ENCODE measurements at regions not wholly inside any gene's neighbourhood (a gene's known extent, or its start where the extent isn't known, plus 50 kb on each side); places are given as distances from the start of the nearest gene placed in this dataset.

- Histone ChIP-seq H3K36me3 (ENCODE audit: control insufficient read depth in 1 of 2, insufficient read depth in 2 of 2, low read length in 2 of 2) (no peaks in the 10 kb centered on the region), H4K20me1 (ENCODE audit: insufficient read depth) (no peaks in the 10 kb centered on the region), H3K27ac (ENCODE audit: low read depth, low read length) (no peak overlapping the region), H3K4me3 (replicated peaks in 1 of 2; ENCODE audit: low read depth in 1 of 2, low read length in 2 of 2) (no peak overlapping the region), H3K4me1 (ENCODE audit: control insufficient read depth in 1 of 2, insufficient read depth in 2 of 2, low read length in 2 of 2) (peaks cover 0 to 9% of the 10 kb centered on the region in 2 experiments; a peak in 2 of 4 replicates), H3K9me2 (ENCODE audit: insufficient read depth) (no peaks in the 10 kb centered on the region), H3K9me3 (ENCODE audit: control insufficient read depth in 1 of 2, insufficient read depth in 1 of 2, low read depth in 1 of 2, low read length in 2 of 2) (no peaks in the 10 kb centered on the region), H2AFZ (ENCODE audit: low read depth, low read length, poor library complexity, severe bottlenecking) (peak overlapping the region; percentile 3), H3K9ac (ENCODE audit: low read length) (no peak overlapping the region), H3K4me2 (ENCODE audit: low read length) (no peak overlapping the region), H3K79me2 (ENCODE audit: insufficient read depth, low read length) (no peaks in the 10 kb centered on the region), H3K27me3 (ENCODE audit: insufficient read depth, low read length) (no peaks in the 10 kb centered on the region)
- BruUV-seq (replicated peaks) = no TSS peak
- POLR2A ChIA-PET = no interaction called here
- intact Hi-C loops (cut with micrococcal nuclease) = no loop called here
- TF ChIP-seq ATF3 (IDR thresholded peaks at IDR 0.05) (no peak), ZNF274 (IDR thresholded peaks at IDR 0.05; ENCODE audit: low read depth, low read length) (no peak), SIN3A (IDR thresholded peaks at IDR 0.05; ENCODE audit: low read depth) (no peak), EZH2phosphoT487 (IDR thresholded peaks at IDR 0.05; ENCODE audit: borderline replicate concordance) (no peak), POLR2A (IDR thresholded peaks at IDR 0.05; ENCODE audit: borderline replicate concordance, extremely low read depth, insufficient read depth, insufficient read length) (no peak), POLR2AphosphoS5 (IDR thresholded peaks at IDR 0.05; ENCODE audit: low read depth, low read length) (no peak), EZH2 (IDR thresholded peaks at IDR 0.05) (no peak), CTCF (IDR thresholded peaks at IDR 0.05 in 2 of 3, conservative IDR thresholded peaks at IDR 0.05 in 1 of 3; ENCODE audit: borderline replicate concordance in 1 of 3, insufficient read depth in 1 of 3, low read depth in 2 of 3, low read length in 2 of 3) (no peak), CBX3 (IDR thresholded peaks at IDR 0.05; ENCODE audit: low read depth) (no peak), EGR1 (IDR thresholded peaks at IDR 0.05; ENCODE audit: low read depth) (no peak), RAD21 (IDR thresholded peaks at IDR 0.05; ENCODE audit: low read depth) (no peak), ZFX (IDR thresholded peaks at IDR 0.05) (no peak), REST (IDR thresholded peaks at IDR 0.05; ENCODE audit: low read depth) (no peak), CEBPB (IDR thresholded peaks at IDR 0.05; ENCODE audit: low read depth) (no peak), YY1 (IDR thresholded peaks at IDR 0.05; ENCODE audit: extremely low read depth, insufficient replicate concordance, low read depth, low read length) (no peak), JUND (IDR thresholded peaks at IDR 0.05) (no peak), FOSL1 (IDR thresholded peaks at IDR 0.05; ENCODE audit: low read depth) (no peak), TCF7L2 (IDR thresholded peaks at IDR 0.05; ENCODE audit: borderline replicate concordance, extremely low read depth, insufficient read depth, insufficient read length) (no peak), SP1 (IDR thresholded peaks at IDR 0.05; ENCODE audit: low read depth) (no peak)
- RAD21 ChIA-PET (ENCODE audit: low non-redundant PET in 1 of 2, low total read pairs in 2 of 2, uncharacterized antibody in 2 of 2, unreplicated experiment in 2 of 2) = no interaction called here
- CTCF ChIA-PET = no interaction called here
- no peak for ATAC-seq
- no peak for DNase-seq (ENCODE audit: low read depth, low spot score)
Measured at GRCh38 chr4:31999848-32000247, 1279.7 kb downstream of the PCDH7 start.

Data from HCT116 (cell line).